ENCODE measurements at regions not wholly inside any gene's neighbourhood (a gene's known extent, or its start where the extent isn't known, plus 50 kb on each side); places are given as distances from the start of the nearest gene placed in this dataset.

- H3K27ac ChIP-seq, result no peak overlapping the region
- no peak overlapping the region for H3K4me3 ChIP-seq
- TF ChIP-seq POLR2AphosphoS5 (IDR thresholded peaks at IDR 0.05) (no peak), EP300 (IDR thresholded peaks at IDR 0.05) (no peak), CTCF (IDR thresholded peaks at IDR 0.05) (no peak), POLR2A (IDR thresholded peaks at IDR 0.05) (no peak)
- DNase-seq, result no peak
- no peaks in the 10 kb centered on the region for H3K9me3 ChIP-seq
- H3K27me3 ChIP-seq, result no peaks in the 10 kb centered on the region
- H3K36me3 ChIP-seq, result no peaks in the 10 kb centered on the region
- intact Hi-C loops (cut with DNase I), result no loop called here
- WGBS, 2 donors, result 56 to 82% methylated on average over 4 of the region's 4 CpGs
- H3K4me1 ChIP-seq, result peaks cover 0 to 8% (median 3%) of the 10 kb centered on the region in 4 donors
Observed at GRCh38 chr17:33939959-33940358, 315.1 kb upstream of the CCL2 start.

DNA sequence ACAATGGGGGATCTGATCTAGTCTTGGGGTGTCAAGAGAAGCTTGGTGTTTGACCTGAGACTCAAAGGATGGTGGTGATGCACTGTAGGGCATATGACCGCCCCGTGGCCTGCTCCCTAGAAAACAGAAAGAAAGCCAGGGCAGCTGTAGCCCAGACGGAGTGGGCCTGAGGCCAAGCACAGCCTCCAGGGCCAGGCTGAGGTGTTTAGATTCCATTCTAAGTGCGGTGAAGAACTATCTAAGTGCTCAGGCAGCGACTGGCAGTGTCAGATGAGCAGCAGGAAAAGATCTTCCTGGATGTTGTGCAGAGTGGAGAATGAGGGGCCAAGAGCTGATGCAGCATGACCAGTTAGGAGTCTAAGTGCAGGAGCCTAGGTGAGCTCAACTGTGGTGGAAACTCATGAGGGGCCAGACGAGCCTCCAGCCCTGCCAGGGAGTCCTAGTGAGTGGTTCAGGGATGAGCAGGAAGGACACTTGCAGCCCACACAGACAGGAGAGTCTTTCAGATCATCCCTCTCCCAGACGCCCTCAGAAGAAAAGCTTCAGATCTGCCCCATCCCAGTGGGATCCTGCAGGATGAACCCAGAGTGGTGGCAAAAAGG lies 314.2 kb upstream of the CCL2 start:
- Histone ChIP-seq H3K4me1 (peaks cover 0 to 8% (median 3%) of the 10 kb centered on the region in 4 donors), H3K9me3 (no peaks in the 10 kb centered on the region), H3K4me3 (no peak overlapping the region), H3K27me3 (peaks cover 0 to 5% (median 0%) of the 10 kb centered on the region in 3 donors), H3K27ac (no peak overlapping the region), H3K36me3 (no peaks in the 10 kb centered on the region)
- DNase-seq, result no peak
- 72 to 76% methylated on average over 7 of the region's 7 CpGs for WGBS, 2 donors
- TF ChIP-seq CTCF (IDR thresholded peaks at IDR 0.05) (no peak), POLR2AphosphoS5 (IDR thresholded peaks at IDR 0.05) (no peak), POLR2A (IDR thresholded peaks at IDR 0.05) (no peak)
- intact Hi-C loops (cut with DNase I), result no loop called here

- no peaks in the 10 kb centered on the region for H3K36me3 ChIP-seq
- 76 to 86% methylated on average over 6 of the region's 6 CpGs for WGBS, 2 donors
- no peak overlapping the region for H3K4me3 ChIP-seq
- no peaks in the 10 kb centered on the region for H3K9me3 ChIP-seq
- DNase-seq, result no peak
- intact Hi-C loops (cut with DNase I), result no loop called here
- peaks cover 0 to 13% (median 0%) of the 10 kb centered on the region in 3 donors for H3K27me3 ChIP-seq
- no peak overlapping the region for H3K27ac ChIP-seq
- H3K4me1 ChIP-seq, result peaks cover 0 to 8% (median 3%) of the 10 kb centered on the region in 4 donors
- TF ChIP-seq POLR2AphosphoS5 (IDR thresholded peaks at IDR 0.05), result no peak
- TF ChIP-seq POLR2A (IDR thresholded peaks at IDR 0.05), result no peak
- TF ChIP-seq CTCF (IDR thresholded peaks at IDR 0.05), result no peak
- no peak for TF ChIP-seq EP300 (IDR thresholded peaks at IDR 0.05)
Observed at GRCh38 chr17:33941744-33942143, 313.3 kb upstream of the CCL2 start.

DNA sequence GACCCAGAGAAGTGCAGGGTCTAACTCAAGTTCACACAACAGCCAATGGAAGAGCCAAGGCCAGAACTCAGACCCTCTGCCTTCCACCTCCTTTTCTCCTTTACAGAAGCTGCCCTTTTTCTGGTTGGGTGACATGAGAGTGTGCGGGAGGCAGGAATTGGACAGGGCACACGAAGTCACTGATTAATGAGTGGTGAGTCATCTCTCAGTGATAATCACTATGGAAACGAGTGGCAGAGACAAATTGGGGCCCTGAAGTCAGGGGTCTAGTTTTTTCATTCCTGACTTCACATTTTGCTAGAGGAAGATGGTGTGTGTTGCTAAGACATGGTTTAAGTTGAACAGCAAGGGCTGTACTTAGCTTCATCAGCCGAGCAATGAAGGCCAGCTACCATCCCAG lies 312.7 kb upstream of the CCL2 start:
- TF ChIP-seq EP300 (IDR thresholded peaks at IDR 0.05), result no peak
- TF ChIP-seq POLR2A (IDR thresholded peaks at IDR 0.05), result no peak
- no peak for TF ChIP-seq POLR2AphosphoS5 (IDR thresholded peaks at IDR 0.05)
- no peak for TF ChIP-seq CTCF (IDR thresholded peaks at IDR 0.05)
- peaks cover 0 to 8% (median 3%) of the 10 kb centered on the region in 4 donors for H3K4me1 ChIP-seq
- intact Hi-C loops (cut with DNase I), result no loop called here
- peaks cover 0 to 14% (median 0%) of the 10 kb centered on the region in 3 donors for H3K27me3 ChIP-seq
- DNase-seq, result no peak
- H3K36me3 ChIP-seq, result no peaks in the 10 kb centered on the region
- WGBS, 2 donors, result 32 to 57% methylated on average over 4 of the region's 4 CpGs
- H3K9me3 ChIP-seq, result no peaks in the 10 kb centered on the region
- no peak overlapping the region for H3K4me3 ChIP-seq
- H3K27ac ChIP-seq, result no peak overlapping the region

GRCh38 chr17:33944412-33944811 lies 310.7 kb upstream of the CCL2 start:
- Histone ChIP-seq H3K9me3 (no peaks in the 10 kb centered on the region), H3K27ac (no peak overlapping the region), H3K4me1 (peaks cover 0 to 8% (median 3%) of the 10 kb centered on the region in 4 donors), H3K36me3 (no peaks in the 10 kb centered on the region), H3K4me3 (no peak overlapping the region), H3K27me3 (peaks cover 0 to 14% (median 0%) of the 10 kb centered on the region in 3 donors)
- no peak for DNase-seq
- intact Hi-C loops (cut with DNase I), result no loop called here
- 60 to 80% methylated on average over 4 of the region's 4 CpGs for WGBS, 2 donors
- no peak for TF ChIP-seq POLR2AphosphoS5 (IDR thresholded peaks at IDR 0.05)
- no peak for TF ChIP-seq CTCF (IDR thresholded peaks at IDR 0.05)
- no peak for TF ChIP-seq EP300 (IDR thresholded peaks at IDR 0.05)
- no peak for TF ChIP-seq POLR2A (IDR thresholded peaks at IDR 0.05)
